Loucy (cell line): ENCODE measurements at regions not wholly inside any gene's neighbourhood (a gene's known extent, or its start where the extent isn't known, plus 50 kb on each side); places are given as distances from the start of the nearest gene placed in this dataset.

Experiments
- H2AFZ ChIP-seq: fragments of 200-600 bp; sonication (generic); 2 replicates; pipeline ENCODE4 v1.6.0; 2016; ENCODE audit warnings: antibody characterized with exemption, mild to moderate bottlenecking, low read length, moderate library complexity
- H3F3A ChIP-seq: fragments of 200-600 bp; 2 replicates; pipeline ENCODE4 v1.6.0; 2016; ENCODE audit warnings: antibody characterized with exemption, low read depth, mild to moderate bottlenecking
- H3K27me3 ChIP-seq: fragments of 200-600 bp; sonication (generic); 2 replicates; pipeline ENCODE4 v1.6.1; 2014; ENCODE audit warnings: low read length, mild to moderate bottlenecking; ENCODE audit not compliant: insufficient read depth, poor library complexity, severe bottlenecking
- H3K36me3 ChIP-seq: fragments of 200-600 bp; sonication (generic); 2 replicates; pipeline ENCODE4 v1.6.1; 2016; ENCODE audit warnings: low read length; ENCODE audit not compliant: insufficient read depth
- H3K4me1 ChIP-seq: fragments of 200-600 bp; sonication (generic); 2 replicates; pipeline ENCODE4 v1.5.1; 2014; ENCODE audit warnings: low read length, mild to moderate bottlenecking; ENCODE audit not compliant: insufficient read depth, poor library complexity, severe bottlenecking
- H3K4me2 ChIP-seq: fragments of 200-600 bp; sonication (generic); 2 replicates; pipeline ENCODE4 v1.6.0; 2014; ENCODE audit warnings: antibody characterized with exemption, low read length, low read depth, mild to moderate bottlenecking; ENCODE audit not compliant: poor library complexity, severe bottlenecking
- H3K4me3 ChIP-seq: fragments of 200-600 bp; sonication (generic); 2 replicates; pipeline ENCODE4 v1.5.1; 2014; ENCODE audit warnings: low read length, mild to moderate bottlenecking, mixed read lengths; ENCODE audit not compliant: poor library complexity, severe bottlenecking
- H3K79me2 ChIP-seq: fragments of 200-600 bp; sonication (generic); 2 replicates; pipeline ENCODE4 v1.6.1; 2014; ENCODE audit warnings: low read length; ENCODE audit not compliant: insufficient read depth
- H3K9ac ChIP-seq: fragments of 200-600 bp; sonication (generic); 2 replicates; pipeline ENCODE4 v1.6.0; 2014; ENCODE audit warnings: mild to moderate bottlenecking, low read depth, low read length, moderate library complexity; ENCODE audit not compliant: poor library complexity, severe bottlenecking
- H3K9me2 ChIP-seq: fragments of 200-600 bp; sonication (generic); replicated peaks from 2 replicates; pipeline ENCODE4 v1.6.1; 2016; ENCODE audit warnings: low read depth, low read length, mixed read lengths
- H3K9me3 ChIP-seq: fragments of 200-600 bp; sonication (generic); 2 replicates; pipeline ENCODE4 v1.6.1; 2014; ENCODE audit warnings: mild to moderate bottlenecking, antibody characterized with exemption, low read length, low read depth; ENCODE audit not compliant: insufficient read depth
- H4K20me1 ChIP-seq: fragments of 200-600 bp; sonication (generic); 2 replicates; pipeline ENCODE4 v1.6.0; 2014; ENCODE audit warnings: antibody characterized with exemption, low read length, mild to moderate bottlenecking; ENCODE audit not compliant: insufficient read depth, poor library complexity, severe bottlenecking
- CTCF ChIP-seq: fragments of 200-600 bp; sonication (generic); conservative IDR thresholded peaks from 2 replicates; pipeline ENCODE4 v1.5.1; 2014; ENCODE audit warnings: mild to moderate bottlenecking, antibody characterized with exemption, low read length
- EZH2phosphoT487 ChIP-seq: fragments of 200-600 bp; IDR thresholded peaks from 2 replicates; pipeline ENCODE4 v1.6.1; 2018; ENCODE audit warnings: antibody characterized with exemption, mild to moderate bottlenecking, moderate library complexity, borderline replicate concordance

GRCh38 chr11:11020219-11020726 lies 162.4 kb upstream of the ZBED5 start:
- Histone ChIP-seq H3K9me2 (no peaks in the 10 kb centered on the region), H3F3A (no peaks in the 10 kb centered on the region), H2AFZ (no peak overlapping the region), H3K36me3 (no peaks in the 10 kb centered on the region), H3K4me3 (no peak overlapping the region), H3K9ac (no peak overlapping the region), H3K79me2 (no peaks in the 10 kb centered on the region), H3K4me2 (no peak overlapping the region), H3K4me1 (no peaks in the 10 kb centered on the region), H3K27me3 (no peaks in the 10 kb centered on the region), H4K20me1 (no peaks in the 10 kb centered on the region), H3K9me3 (no peaks in the 10 kb centered on the region)
- TF ChIP-seq EZH2phosphoT487 (no peak), CTCF (no peak)

GRCh38 chr11:11016943-11017342 lies 159.1 kb upstream of the ZBED5 start:
- TF ChIP-seq CTCF, result no peak
- TF ChIP-seq EZH2phosphoT487, result no peak
- H3K79me2 ChIP-seq, result no peaks in the 10 kb centered on the region
- no peaks in the 10 kb centered on the region for H3F3A ChIP-seq
- H3K9ac ChIP-seq, result no peak overlapping the region
- H3K27me3 ChIP-seq, result no peaks in the 10 kb centered on the region
- no peak overlapping the region for H2AFZ ChIP-seq
- H3K4me1 ChIP-seq, result no peaks in the 10 kb centered on the region
- H3K9me3 ChIP-seq, result no peaks in the 10 kb centered on the region
- H3K36me3 ChIP-seq, result no peaks in the 10 kb centered on the region
- no peaks in the 10 kb centered on the region for H3K9me2 ChIP-seq
- H3K4me2 ChIP-seq, result no peak overlapping the region
- H3K4me3 ChIP-seq, result no peak overlapping the region
- no peaks in the 10 kb centered on the region for H4K20me1 ChIP-seq

GRCh38 chr11:11016068-11016467 lies 158.2 kb upstream of the ZBED5 start:
- Histone ChIP-seq H3K9me2 (no peaks in the 10 kb centered on the region), H3K4me3 (no peak overlapping the region), H3K4me1 (no peaks in the 10 kb centered on the region), H4K20me1 (no peaks in the 10 kb centered on the region), H2AFZ (no peak overlapping the region), H3K4me2 (no peak overlapping the region), H3F3A (no peaks in the 10 kb centered on the region), H3K36me3 (no peaks in the 10 kb centered on the region), H3K79me2 (no peaks in the 10 kb centered on the region), H3K9ac (no peak overlapping the region), H3K9me3 (no peaks in the 10 kb centered on the region), H3K27me3 (no peaks in the 10 kb centered on the region)
- TF ChIP-seq CTCF, result no peak
- no peak for TF ChIP-seq EZH2phosphoT487
